GM23338 (cell line): ENCODE measurements at regions not wholly inside any gene's neighbourhood (a gene's known extent, or its start where the extent isn't known, plus 50 kb on each side); places are given as distances from the start of the nearest gene placed in this dataset.

Experiments
- ATAC-seq: fragments of 200-7000 bp; cut with Tn5 transposase; 3 replicates; pipeline ENCODE4 v1.9.1; 2020
- DNase-seq: peaks from one replicate; pipeline ENCODE4 v3.0.0-alpha.2; 2015; ENCODE audit warnings: low spot score
- H2AFZ ChIP-seq: fragments of 200-600 bp; sonication (generic); 2 replicates; pipeline ENCODE4 v1.8.0; 2016; ENCODE audit warnings: antibody characterized with exemption, mild to moderate bottlenecking, moderate library complexity
- H3F3A ChIP-seq: fragments of 200-600 bp; sonication (generic); replicated peaks from 2 replicates; pipeline ENCODE4 v1.8.0; 2017; ENCODE audit warnings: antibody characterized with exemption, mixed run types, low read depth
- H3K27ac ChIP-seq: fragments of 200-600 bp; sonication (generic); 2 replicates; pipeline ENCODE4 v1.6.1; 2016; ENCODE audit warnings: low read depth
- H3K27me3 ChIP-seq: fragments of 200-600 bp; sonication (generic); 2 replicates; pipeline ENCODE4 v1.8.0; 2016; ENCODE audit warnings: mild to moderate bottlenecking, mixed run types, moderate library complexity; ENCODE audit not compliant: insufficient read depth
- H3K36me3 ChIP-seq: fragments of 200-600 bp; sonication (generic); 2 replicates; pipeline ENCODE4 v1.8.0; 2016; ENCODE audit warnings: mild to moderate bottlenecking; ENCODE audit not compliant: insufficient read depth
- H3K4me1 ChIP-seq: fragments of 200-600 bp; sonication (generic); 2 replicates; pipeline ENCODE4 v1.8.0; 2016; ENCODE audit warnings: mild to moderate bottlenecking, moderate library complexity; ENCODE audit not compliant: insufficient read depth
- H3K4me2 ChIP-seq: fragments of 200-600 bp; sonication (generic); 2 replicates; pipeline ENCODE4 v1.7.1; 2017; ENCODE audit warnings: mixed run types
- H3K4me3 ChIP-seq: fragments of 200-600 bp; sonication (generic); 2 replicates; pipeline ENCODE4 v1.6.1; 2016; ENCODE audit warnings: mixed run types
- H3K79me2 ChIP-seq: fragments of 200-600 bp; sonication (generic); replicated peaks from 2 replicates; pipeline ENCODE4 v1.8.0; 2017; ENCODE audit warnings: mild to moderate bottlenecking; ENCODE audit not compliant: insufficient read depth
- H3K9me2 ChIP-seq: fragments of 200-600 bp; sonication (generic); 2 replicates; pipeline ENCODE4 v1.8.0; 2017; ENCODE audit not compliant: insufficient read depth
- H4K20me1 ChIP-seq: fragments of 200-600 bp; sonication (generic); replicated peaks from 2 replicates; pipeline ENCODE4 v1.8.0; 2017; ENCODE audit warnings: mild to moderate bottlenecking; ENCODE audit not compliant: insufficient read depth
- H3K27ac Mint-ChIP-seq: 2 replicates; pipeline ENCODE4 v1.8.0; 2020; ENCODE audit warnings: inconsistent platforms, mild to moderate bottlenecking, moderate library complexity, mixed read lengths
- H3K27me3 Mint-ChIP-seq: 3 replicates; pipeline ENCODE4 v1.8.0; 2022; ENCODE audit warnings: low read depth, mild to moderate bottlenecking, moderate library complexity, mixed read lengths, inconsistent platforms; ENCODE audit not compliant: insufficient read depth, poor library complexity
- H3K36me3 Mint-ChIP-seq: 3 replicates; pipeline ENCODE4 v1.8.0; 2021; ENCODE audit warnings: low read depth, mild to moderate bottlenecking, inconsistent platforms, moderate library complexity, mixed read lengths
- H3K4me1 Mint-ChIP-seq: 3 replicates; pipeline ENCODE4 v1.8.0; 2020; ENCODE audit warnings: mild to moderate bottlenecking, inconsistent platforms, mixed read lengths
- H3K4me3 Mint-ChIP-seq: 3 replicates; pipeline ENCODE4 v1.8.0; 2021; ENCODE audit warnings: moderate library complexity, mild to moderate bottlenecking, inconsistent platforms, mixed read lengths
- H3K9me3 Mint-ChIP-seq: 3 replicates; pipeline ENCODE4 v1.8.0; 2020; ENCODE audit warnings: moderate library complexity, mild to moderate bottlenecking, inconsistent platforms, mixed read lengths
- POLR2AphosphoS5 ChIP-seq: IDR thresholded peaks from 2 replicates; pipeline ENCODE4 v1.6.1; 2016; ENCODE audit warnings: antibody characterized with exemption, low read depth
- REST ChIP-seq: IDR thresholded peaks from one replicate; pipeline ENCODE4 v1.6.1; 2018; ENCODE audit warnings: antibody characterized with exemption; ENCODE audit not compliant: unreplicated experiment
- ZNF462 ChIP-seq: fragments of 250-450 bp; sonication (Bioruptor Pico); IDR thresholded peaks from 2 replicates; pipeline ENCODE4 v1.5.0; 2020; ENCODE audit warnings: mild to moderate bottlenecking, moderate library complexity
- TF ChIP-seq, protein P1 (sequence below), 2 experiments: fragments of 200-600 bp in 1 of 2; sonication (generic) in 1 of 2; conservative IDR thresholded peaks; 2 replicates each; pipeline versions ENCODE4 v1.5.1 to v1.6.1; 2016 to 2017; ENCODE audit warnings: antibody characterized with exemption in 2 of 2, low read depth in 2 of 2, mild to moderate bottlenecking in 2 of 2, moderate library complexity in 1 of 2
- TF ChIP-seq, protein P2 (sequence below): IDR thresholded peaks from 2 replicates; pipeline ENCODE4 v1.6.1; 2016; ENCODE audit warnings: antibody characterized with exemption

DNA sequence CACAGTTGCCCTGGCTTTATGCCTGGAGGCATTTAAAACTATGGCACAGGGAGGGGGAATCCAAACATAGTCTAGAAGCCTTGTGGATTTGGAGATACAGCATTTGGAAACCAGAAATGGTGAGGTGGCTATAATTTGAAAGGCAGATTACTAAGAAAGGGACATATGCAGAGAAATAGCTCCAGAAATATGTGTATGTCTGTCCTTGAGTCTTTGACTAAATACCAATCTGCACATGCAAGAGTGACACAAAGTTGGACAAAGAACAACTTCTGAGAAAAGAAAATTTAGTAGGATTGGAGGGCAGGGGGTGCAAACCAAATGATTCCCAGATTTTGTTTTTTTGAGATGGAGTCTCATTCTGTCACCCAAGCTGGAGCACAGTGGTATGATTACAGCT is 229.6 kb downstream of the TMEM26 start:
- Histone ChIP-seq H3F3A (no peaks in the 10 kb centered on the region), H3K4me3 (no peak overlapping the region), H3K27me3 (no peaks in the 10 kb centered on the region), H2AFZ (no peak overlapping the region), H3K9me2 (peaks cover 3% of the 10 kb centered on the region), H3K4me1 (no peaks in the 10 kb centered on the region), H3K4me2 (no peak overlapping the region), H3K27ac (no peak overlapping the region), H4K20me1 (no peaks in the 10 kb centered on the region), H3K36me3 (no peaks in the 10 kb centered on the region), H3K79me2 (no peaks in the 10 kb centered on the region)
- ATAC-seq: no peak
- Mint-ChIP-seq H3K4me1 (no peaks in the 10 kb centered on the region), H3K4me3 (no peak overlapping the region), H3K27me3 (no peaks in the 10 kb centered on the region), H3K27ac (no peak overlapping the region), H3K36me3 (peaks cover 8% of the 10 kb centered on the region), H3K9me3 (peaks cover 23% of the 10 kb centered on the region)
- DNase-seq: no peak
- TF ChIP-seq, protein P1, sequence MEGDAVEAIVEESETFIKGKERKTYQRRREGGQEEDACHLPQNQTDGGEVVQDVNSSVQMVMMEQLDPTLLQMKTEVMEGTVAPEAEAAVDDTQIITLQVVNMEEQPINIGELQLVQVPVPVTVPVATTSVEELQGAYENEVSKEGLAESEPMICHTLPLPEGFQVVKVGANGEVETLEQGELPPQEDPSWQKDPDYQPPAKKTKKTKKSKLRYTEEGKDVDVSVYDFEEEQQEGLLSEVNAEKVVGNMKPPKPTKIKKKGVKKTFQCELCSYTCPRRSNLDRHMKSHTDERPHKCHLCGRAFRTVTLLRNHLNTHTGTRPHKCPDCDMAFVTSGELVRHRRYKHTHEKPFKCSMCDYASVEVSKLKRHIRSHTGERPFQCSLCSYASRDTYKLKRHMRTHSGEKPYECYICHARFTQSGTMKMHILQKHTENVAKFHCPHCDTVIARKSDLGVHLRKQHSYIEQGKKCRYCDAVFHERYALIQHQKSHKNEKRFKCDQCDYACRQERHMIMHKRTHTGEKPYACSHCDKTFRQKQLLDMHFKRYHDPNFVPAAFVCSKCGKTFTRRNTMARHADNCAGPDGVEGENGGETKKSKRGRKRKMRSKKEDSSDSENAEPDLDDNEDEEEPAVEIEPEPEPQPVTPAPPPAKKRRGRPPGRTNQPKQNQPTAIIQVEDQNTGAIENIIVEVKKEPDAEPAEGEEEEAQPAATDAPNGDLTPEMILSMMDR (conservative IDR thresholded peaks at IDR 0.05; ENCODE audit: low read depth in 2 of 2): no peak
- TF ChIP-seq REST (no peak), POLR2AphosphoS5 (no peak), ZNF462 (CRISPR knock-in tag) (no peak)
- TF ChIP-seq, protein P2, sequence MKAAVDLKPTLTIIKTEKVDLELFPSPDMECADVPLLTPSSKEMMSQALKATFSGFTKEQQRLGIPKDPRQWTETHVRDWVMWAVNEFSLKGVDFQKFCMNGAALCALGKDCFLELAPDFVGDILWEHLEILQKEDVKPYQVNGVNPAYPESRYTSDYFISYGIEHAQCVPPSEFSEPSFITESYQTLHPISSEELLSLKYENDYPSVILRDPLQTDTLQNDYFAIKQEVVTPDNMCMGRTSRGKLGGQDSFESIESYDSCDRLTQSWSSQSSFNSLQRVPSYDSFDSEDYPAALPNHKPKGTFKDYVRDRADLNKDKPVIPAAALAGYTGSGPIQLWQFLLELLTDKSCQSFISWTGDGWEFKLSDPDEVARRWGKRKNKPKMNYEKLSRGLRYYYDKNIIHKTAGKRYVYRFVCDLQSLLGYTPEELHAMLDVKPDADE: no peak
